HPDE6-E6E7 (cell line): ENCODE measurements at regions not wholly inside any gene's neighbourhood (a gene's known extent, or its start where the extent isn't known, plus 50 kb on each side); places are given as distances from the start of the nearest gene placed in this dataset.

ENCODE experiments used
- DNase-seq: peaks from one replicate; pipeline ENCODE4 v3.0.0; 2011; ENCODE audit warnings: missing footprints; ENCODE audit errors: extremely low spot score

DNA sequence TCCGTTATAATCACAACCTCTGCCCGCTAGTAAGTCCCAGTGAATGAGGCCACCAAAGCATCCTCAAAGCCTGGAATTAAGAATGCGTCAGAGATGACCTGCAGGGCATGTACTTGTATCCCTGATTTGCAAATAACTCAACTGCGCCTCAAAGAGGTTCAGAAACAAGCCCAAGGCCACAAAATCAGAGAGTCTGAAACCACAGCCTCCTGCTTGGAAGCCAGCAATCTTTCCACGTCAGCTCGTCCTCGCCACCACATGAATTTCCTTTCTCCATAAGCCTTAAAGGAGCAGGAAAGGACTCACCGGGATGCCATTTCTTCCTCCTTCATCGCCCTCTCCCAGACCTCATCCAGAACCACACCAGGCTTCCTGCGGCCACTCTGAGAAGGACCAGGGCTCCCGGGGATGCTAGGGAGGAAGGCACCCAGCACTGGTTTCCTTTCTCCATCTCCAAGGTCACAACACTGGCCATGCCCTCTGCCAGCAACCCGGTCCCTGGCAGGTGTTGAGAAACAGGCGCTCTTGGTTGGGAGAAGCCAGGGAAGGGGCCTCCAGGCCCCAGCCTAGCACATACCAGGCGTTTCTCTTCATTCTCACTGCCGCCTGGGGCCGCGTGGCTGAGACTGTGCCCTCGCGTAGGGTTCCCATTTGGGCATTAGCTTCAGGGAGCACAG lies 191.2 kb upstream of the DIO3 start:
- no peak for DNase-seq

DNA sequence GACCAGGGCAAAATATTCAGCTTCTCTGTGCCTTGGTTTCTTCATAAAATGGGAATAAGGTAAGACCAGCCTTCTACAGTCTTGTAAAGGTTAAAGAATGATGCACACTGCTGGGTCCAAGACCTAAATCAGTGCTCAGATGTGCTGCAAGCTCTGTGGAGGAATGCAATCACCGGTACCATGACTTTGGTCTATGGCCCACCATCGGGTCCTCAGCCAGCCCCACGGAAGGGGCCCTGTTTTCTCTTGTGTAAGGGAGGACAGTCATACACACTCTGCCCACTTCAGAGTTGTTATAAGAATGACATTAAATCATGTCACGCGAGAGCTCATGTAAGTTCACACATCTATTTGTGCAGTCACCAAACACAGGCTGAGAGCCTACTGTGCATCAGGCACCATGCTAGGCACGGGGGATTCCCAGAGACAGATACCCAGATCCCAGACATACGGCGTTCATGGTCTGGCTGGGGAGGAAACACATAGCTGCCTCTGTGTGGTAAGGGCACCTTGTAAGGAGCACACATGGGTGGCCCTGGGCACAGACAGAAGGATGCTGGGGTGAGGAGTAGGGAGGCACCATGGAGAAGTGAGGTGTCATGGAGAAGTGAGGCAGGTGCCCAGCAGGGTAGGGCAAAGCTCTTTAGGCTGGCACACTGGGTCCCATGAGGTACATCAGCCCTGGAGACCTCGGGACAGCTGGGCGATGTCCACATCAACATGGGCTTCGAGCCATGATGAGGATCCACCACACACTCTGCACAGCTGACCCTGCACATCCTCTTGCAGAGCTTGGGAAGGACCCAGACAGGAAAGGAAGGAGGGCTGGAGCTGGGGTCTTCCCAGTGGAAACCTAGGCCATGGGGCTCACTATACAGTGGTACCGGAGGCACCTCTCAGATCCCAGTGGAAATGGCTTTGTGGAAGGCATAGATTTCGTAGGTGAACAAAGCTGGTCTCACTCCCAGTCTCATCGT lies 190.4 kb upstream of the DIO3 start:
- DNase-seq: no peak

DNA sequence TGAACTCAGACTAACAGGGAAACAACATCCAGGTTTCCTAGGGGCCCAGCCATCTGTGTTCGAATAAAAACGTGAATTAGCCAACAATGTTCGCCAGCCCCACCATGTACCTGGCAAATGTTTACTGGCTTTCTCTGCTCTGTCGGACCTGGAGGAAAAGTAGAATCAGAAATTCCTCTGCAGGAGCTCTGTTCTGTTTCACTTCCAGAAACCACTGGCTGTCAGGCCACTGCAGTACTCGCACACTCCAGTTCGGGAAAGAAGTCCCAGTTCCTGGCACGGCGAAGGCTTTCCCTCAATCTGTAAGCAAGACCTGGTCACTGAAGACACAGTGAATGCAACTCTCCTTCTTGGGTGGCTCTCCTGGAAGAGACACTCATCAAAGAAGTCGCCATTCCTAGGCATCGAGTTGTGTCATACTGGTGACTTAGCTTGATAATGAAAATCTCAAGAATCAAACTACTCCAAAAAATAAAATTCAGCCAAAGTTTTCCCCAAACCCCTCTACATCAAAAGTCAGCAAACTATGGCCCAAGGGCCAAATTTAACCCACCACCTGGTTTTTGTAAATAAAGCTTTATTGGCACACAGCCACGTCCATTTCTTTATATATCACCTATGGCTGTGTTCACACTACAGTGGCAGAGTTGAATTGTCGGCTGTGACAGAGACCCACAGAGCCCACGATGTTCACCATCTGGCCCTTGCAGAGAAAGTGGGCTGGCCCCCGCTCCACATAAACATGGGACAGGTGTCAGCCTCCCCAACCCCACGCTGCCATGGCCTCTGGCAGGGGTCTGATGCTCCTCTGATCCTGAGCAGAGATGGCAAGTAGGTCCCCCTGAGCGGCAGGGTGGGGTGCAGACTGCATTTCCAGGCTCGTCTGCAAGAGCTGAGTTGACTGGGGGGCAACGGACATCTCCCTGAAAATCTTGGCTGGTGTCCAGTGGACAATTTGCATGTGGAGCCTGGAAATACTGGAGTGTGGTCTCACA lies 189.2 kb upstream of the DIO3 start:
- DNase-seq: no peak

DNA sequence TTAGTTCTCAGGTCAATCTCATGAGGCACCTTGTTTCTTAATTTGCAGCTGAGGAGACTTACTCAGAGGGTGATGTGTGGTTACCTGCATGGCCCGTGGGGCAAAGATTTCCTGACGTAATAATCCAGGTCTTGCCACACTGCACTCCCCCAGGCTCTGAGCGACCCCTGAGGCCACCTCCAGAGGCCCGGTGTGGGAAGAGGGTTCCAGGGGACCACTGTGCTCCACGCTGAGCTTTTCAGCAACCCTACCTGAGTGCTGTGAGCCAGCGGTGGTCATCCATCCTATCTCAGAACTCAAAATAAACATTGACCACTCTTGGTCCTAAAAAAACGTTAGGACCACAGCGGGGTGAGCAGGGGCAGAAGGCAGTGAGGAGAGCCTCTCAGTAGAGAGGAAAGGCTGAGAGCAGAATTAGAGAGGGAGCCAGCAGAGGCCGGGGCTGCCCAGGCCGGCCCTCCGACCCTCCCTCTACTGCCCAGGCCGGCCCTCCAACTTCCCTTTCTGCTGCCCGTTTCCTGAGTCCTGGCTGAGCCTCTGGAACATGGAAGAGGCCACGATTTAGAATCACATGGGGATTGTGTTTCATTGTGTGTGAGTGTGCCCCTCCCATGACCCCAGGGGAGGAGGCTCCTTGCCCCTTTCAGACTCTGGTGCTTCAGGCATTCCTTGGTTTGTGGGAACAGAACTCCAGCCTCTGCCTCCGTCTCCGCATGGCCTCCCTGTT lies 188.2 kb upstream of the DIO3 start:
- DNase-seq: no peak

DNA sequence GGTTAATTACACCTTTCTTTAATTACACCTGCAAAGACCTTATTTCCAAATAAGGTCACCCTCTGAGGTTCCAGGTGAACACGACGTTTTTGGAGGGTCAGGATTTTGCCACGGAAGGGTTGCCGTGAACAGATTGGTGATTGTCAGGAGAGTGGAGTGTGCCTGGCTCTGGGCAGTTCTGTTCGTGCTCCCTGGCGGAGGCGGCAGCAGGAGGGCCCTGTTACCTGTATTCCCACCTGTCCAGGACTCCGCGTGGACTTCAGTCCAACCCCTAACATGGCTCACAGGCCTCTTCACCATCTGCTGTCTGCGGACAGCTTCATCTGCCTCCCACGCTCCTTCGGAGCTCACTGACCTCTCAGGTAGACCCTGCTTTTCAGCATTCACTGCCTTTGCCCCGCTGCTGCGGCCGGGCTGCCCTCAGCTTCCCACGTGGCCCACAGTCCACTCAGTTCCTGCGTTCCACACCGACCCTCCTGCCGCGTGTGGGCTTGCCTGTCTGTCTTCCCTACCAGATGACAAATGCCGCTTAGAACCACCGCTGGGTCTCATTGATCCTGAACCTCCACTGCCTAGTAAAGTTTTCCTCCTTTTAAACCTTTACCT lies 187.5 kb upstream of the DIO3 start:
- DNase-seq: no peak

DNA sequence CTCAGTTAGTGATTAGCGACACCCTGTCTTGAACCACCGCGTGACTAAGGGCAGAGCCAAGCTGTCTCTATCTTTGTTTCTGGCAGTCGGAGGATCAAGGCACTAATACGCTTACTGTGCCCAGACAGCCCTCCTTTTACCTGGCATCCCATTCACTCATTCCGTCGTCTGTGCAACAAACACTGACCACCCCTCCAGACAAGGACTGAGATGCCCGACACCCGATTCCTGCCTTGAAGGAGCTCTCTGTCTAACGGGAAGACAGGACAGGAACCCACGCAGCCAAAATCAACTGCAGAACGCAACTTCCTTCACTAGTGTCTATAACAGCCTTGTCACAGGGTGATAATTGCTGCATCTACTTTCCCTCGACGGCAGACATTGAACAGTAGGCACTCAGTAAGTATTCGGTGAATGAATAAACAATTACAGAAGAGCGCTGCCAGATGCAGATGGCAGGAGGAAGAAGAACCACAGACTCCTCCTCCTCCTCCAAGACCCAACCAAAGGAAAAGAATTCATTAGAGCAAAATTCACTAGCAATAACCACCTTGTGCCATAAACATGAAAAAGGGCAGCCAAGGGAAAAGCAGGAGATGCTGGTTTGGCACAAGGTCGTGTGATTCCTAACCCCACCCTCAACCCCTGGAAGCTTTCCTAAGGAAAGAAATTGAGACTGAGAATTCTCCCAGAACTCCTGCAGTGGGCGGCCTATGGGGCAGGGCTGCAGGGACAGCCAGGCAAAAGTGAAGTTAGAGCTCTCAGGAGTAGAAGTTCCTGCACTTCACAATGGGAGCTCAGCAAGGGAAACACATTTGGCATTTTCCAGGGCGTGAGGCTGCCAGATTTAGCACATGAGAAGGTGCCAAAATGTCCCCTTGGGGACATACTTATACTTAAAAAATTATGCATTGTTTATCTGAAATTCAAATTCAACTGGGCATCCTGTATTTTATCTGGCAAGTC lies 186.6 kb upstream of the DIO3 start:
- no peak for DNase-seq

DNA sequence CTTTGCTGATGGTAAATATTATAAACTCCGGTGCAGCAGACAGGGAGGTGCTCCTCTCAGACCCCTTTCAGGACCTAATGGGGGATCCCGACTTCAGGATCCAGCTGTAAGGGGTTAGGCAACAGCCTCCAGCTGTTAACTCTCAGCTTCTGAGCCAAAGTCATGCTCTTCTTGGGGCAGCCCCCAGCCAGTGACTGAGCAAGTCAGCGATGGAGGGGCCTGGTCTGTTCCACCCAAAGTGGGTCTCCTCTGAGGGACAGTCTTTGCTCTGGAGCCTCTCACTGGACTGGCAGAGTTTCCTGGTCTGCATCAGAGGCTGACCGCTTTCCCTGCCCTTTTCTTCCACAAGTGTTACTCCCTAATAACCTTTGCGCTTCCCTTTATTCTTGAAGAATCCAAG lies 184.2 kb upstream of the DIO3 start:
- no peak for DNase-seq

DNA sequence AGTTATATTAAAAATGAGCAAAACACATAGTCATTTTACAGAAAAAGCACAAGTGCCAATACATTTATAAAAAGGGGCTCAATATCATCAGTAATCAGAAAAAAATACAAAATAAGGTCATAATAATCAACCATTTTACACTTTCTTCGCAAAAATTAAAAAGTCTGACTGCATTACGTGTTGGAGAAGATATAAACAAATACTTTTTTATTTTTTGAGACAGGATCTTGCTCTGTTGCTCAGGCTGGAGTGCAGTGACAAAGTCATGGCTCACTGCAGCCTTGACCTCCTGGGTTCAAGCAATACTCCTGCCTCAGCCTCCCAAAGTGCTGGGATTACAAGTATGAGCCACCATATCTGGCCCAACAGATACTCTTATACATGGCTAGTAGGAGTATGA lies 181.5 kb upstream of the DIO3 start:
- DNase-seq: no peak

DNA sequence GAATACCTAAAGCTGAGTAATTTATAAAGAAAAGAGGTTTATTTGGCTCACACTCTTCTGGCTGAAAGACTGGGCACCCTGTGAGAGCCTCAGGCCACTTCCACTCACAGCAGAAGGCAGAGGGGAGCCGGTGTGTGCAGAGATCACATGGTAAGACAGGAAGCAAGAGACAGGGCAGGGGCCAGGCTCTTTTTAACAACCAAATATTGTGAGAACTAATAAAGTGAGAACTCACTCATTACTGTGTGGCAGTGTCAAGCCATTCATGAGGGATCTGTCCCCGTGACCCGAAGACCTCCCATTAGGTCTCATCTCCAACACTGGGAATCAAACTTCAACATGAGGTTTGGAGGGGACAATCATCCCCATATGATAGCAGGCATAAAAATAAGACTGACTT lies 180.8 kb upstream of the DIO3 start:
- no peak for DNase-seq

DNA sequence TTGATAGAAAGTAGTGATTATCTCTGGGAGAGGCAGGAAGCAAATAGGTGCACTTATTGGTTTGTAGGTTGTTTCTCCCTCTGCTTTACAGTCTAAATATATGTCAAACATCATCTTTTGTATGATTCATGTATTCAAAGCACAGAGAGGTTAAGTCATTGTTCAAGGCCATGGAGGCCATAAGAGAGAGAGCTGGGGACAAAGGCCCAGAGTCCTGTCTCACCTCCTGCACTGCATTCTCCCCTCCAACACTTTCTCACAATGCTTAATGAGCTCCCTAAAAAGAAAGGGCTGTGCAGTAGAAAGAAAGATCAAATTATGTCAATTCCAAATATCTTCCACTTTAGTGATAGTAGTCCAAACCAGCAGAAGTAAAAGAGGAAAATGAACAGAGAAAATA lies 180.4 kb upstream of the DIO3 start:
- DNase-seq: no peak

DNA sequence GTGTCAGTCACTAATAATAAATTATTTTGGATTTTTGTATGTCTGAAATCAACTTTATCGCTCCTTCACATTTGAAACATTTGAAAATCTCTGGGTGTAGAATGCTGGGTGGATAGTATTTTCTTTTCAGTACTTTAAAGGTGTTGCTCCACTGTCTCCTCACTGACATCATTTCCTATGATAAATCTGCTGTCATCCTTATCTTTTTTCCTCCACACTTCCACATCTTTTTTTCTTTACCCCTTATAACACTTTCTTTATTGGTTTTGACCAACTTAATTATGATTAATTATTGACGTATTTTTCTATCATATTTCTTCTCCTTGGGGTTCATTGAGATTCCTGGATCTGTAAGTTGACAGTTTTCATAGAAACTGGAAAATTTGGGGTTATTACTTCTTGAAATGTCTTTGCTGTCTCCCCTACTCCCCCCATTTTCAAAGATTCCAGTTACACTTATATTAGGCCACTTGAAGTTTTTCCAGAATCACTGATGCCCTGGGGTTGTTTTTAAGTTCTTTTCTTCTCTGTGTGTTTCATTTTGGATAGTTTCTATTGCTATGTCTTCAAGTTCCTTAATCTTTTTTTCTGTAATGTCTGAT lies 177.5 kb upstream of the DIO3 start:
- no peak for DNase-seq

DNA sequence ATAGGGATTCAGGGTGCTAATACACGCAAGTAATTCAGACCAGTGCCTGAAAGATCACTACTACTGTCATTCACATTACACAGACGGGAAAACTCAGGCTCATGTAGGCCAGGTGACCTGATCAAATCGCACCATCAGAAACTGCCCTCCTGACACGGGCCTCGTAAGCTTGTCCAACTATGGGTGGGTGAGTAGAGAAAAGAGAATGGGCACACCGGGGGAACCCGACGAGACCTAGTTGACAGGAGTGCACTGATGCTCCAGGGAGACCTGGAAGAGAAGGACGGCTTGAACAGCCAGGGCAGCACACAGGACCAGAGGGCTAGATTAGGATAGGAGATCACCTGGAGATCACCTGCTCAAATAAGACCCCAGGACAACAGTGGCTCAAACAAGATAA lies 166.9 kb upstream of the DIO3 start:
- DNase-seq: no peak

DNA sequence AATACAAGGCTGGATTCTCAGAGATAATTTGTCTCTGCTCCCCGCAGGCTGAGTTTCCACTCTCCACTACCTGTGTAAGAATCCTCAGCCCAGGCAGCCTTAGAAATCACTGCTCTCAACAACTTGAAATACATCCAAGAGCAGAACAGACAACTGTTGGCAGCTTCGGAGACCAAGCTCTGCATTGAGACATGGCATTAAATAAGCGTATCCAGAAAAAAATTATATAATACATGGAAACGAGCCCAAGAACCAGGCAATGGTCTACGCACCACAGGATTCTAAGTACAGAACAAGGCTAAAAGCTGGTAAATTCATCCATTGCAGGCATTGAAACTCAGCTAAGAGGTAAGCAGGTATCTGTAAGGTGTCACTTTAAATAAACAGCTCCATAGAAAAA lies 165.5 kb upstream of the DIO3 start:
- DNase-seq: no peak

DNA sequence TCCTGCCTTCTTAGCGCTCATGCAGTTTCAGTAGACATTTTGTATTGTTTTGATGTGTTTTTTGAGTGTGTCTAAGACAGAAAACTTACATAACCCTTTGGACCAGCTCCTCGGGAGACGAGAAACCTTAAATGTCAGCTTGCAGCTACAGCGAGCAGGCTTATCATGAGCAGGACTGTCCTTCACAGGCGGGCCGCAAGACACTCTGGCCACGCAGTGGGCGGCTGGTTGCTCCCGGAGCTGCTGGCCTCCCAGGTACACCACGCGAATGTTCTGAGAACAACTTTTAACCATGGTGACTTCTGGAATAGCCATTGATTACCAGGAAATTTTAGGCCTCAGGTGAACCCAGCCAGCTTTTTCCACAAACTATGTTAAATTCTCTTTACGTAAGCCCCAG lies 164.1 kb upstream of the DIO3 start:
- no peak for DNase-seq

DNA sequence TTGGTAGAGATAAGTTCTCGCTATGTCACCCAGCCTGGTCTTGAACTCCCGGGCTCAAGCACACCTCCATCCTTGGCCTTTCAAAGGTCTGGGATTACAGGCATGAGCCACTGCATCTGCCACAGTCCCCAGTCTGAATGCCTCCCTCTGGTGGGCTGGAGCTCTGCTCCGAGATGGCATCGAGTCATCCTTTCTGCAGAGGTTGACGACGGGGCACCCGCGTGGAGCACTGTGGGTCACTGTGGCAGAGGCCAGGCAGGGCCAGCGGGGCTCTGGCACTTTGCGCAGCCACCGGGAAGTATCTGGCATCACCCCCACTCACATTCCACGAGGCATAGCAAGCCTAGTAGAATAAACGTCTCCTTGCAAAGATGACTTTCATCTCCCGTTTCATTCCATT lies 163.3 kb upstream of the DIO3 start:
- no peak for DNase-seq

DNA sequence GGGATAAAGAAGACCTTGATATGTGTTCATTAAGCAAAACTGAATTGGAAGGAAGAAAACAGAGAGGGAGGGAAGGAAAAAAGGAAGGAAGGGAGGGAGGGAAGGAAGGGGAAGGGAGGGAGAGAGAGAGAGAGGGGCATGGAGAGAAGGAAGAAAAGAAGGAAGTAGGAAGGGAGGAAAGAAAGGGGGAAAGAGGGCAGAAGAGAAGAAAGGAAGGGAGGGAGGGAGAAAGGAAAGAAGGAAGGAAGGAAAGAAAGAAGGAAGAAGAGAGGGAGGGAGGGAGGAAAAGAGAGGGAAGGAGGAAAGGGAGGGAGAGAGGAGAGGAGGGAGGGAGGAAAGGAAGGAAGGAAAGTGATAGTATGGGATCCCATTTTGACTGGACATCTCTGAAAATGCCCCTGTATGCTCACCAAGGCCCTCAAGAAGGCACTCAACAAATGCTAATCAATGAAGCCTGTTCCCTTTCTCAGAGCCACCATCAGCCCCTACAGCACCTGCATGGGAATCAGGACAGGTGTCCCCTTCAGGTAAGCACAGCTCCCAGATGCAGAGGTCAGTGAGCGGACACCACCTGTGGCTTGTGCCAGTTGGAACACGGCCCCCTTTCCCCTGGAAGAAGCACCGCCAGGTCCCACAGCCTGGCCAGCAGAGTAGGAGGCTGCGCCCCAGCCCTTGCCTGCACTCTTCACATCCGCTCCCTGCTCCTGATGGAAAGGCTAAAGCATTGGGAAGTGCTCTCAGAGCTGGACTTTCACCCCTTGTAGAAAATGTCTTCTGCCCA lies 161.4 kb upstream of the DIO3 start:
- DNase-seq: no peak

DNA sequence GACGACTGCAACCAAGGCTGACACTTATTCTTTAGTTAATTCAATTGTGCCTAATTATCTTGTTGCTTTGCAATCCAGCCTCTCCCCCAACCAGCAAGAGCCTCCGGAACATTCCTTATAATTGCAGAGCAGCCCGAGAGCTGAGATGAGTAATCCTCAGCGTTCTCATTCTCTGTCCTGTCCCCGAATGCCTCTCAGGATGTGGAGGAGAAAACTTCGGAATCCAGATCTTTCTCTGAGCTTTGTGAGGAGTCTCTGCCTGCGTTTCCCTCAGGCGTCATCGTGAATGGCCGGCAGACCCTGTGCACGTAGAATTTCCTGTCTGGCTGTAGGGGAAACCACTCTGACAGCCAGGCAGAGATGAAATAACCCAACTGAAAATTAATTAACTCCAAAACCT lies 160.5 kb upstream of the DIO3 start:
- DNase-seq: no peak

DNA sequence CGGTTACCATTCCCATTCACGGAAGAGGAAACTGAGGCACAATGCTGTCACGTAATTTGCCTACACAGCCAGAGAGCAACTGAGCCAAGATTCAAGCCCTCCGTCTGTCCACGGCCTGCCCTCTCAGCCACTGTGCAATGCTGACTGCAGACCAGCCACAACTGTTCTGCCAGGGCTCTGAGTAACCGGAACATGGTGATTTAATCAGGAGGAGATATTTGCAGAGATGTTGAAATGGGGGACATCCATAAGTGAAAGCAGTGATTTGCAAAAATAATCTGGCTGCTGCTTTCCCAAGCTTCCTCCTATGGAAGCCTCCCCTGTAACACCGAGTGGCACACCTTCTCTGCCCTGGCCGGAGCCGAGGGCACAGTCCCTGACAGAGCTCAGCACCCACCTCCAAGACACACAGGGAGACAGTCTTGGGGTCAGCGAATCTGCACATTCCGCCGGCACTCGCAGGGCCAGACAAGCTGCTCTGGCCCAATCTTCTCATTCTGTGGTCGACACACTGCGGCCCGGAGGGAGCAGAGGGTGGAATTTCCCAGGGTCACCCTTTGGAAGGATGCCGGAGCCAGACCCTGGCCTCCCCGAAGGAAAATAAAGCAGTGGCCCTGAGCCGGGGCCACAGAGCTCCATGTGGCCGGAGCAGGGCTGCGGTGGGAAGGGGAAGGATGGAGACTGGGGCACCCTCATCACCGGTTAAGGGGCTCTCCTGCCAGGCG lies 158.2 kb upstream of the DIO3 start:
- DNase-seq: no peak
